Neural cell (in vitro differentiated cells): ENCODE measurements at regions not wholly inside any gene's neighbourhood (a gene's known extent, or its start where the extent isn't known, plus 50 kb on each side); places are given as distances from the start of the nearest gene placed in this dataset.

ENCODE experiments used
- H2AFZ ChIP-seq: fragments of 200-600, 300-800 bp; sonication (generic), shearing (Covaris generic); 2 replicates; pipeline ENCODE4 v1.6.0; 2014; ENCODE audit warnings: low read depth, mild to moderate bottlenecking, antibody characterized with exemption, low read length, moderate library complexity
- H3F3A ChIP-seq: fragments of 200-600 bp; shearing (Covaris generic); 2 replicates; pipeline ENCODE4 v1.6.1; 2016; ENCODE audit warnings: mild to moderate bottlenecking, moderate library complexity, mixed read lengths, antibody characterized with exemption, low read length; ENCODE audit not compliant: insufficient read depth, poor library complexity, severe bottlenecking
- H3K27ac ChIP-seq: fragments of 200-600, 300-800 bp; sonication (generic), shearing (Covaris generic); 2 replicates; pipeline ENCODE4 v1.5.1; 2014; ENCODE audit warnings: mild to moderate bottlenecking, low read length, moderate library complexity
- H3K27me3 ChIP-seq: fragments of 300-800, 200-600 bp; sonication (generic), shearing (Covaris generic); 2 replicates; pipeline ENCODE4 v1.6.0; 2014; ENCODE audit warnings: mild to moderate bottlenecking, low read depth, low read length, moderate library complexity; ENCODE audit not compliant: insufficient read depth
- H3K36me3 ChIP-seq: fragments of 300-800, 200-600 bp; sonication (generic), shearing (Covaris generic); 2 replicates; pipeline ENCODE4 v1.5.1; 2014; ENCODE audit warnings: mild to moderate bottlenecking, antibody characterized with exemption, low read length, moderate library complexity; ENCODE audit not compliant: insufficient read depth
- H3K4me2 ChIP-seq: fragments of 300-800, 200-600 bp; sonication (generic), shearing (Covaris generic); 2 replicates; pipeline ENCODE4 v1.6.0; 2014; ENCODE audit warnings: mild to moderate bottlenecking, low read length
- H3K4me3 ChIP-seq: fragments of 300-800, 200-600 bp; sonication (generic), shearing (Covaris generic); 2 replicates; pipeline ENCODE4 v1.5.1; 2014; ENCODE audit warnings: mild to moderate bottlenecking, low read length, moderate library complexity
- H3K79me2 ChIP-seq: fragments of 200-600 bp; shearing (Covaris generic); replicated peaks from 2 replicates; pipeline ENCODE4 v1.6.0; 2014; ENCODE audit warnings: mild to moderate bottlenecking, low read length, moderate library complexity; ENCODE audit not compliant: insufficient read depth
- H3K9ac ChIP-seq: fragments of 300-800, 200-600 bp; sonication (generic), shearing (Covaris generic); 2 replicates; pipeline ENCODE4 v1.6.1; 2016; ENCODE audit warnings: mild to moderate bottlenecking, low read length, mixed read lengths
- H3K9me2 ChIP-seq: fragments of 200-600 bp; shearing (Covaris generic); 2 replicates; pipeline ENCODE4 v1.6.1; 2016; ENCODE audit warnings: mild to moderate bottlenecking, low read length, mixed read lengths; ENCODE audit not compliant: insufficient read depth
- H3K9me3 ChIP-seq: fragments of 200-600, 300-800 bp; sonication (generic), shearing (Covaris generic); 2 replicates; pipeline ENCODE4 v1.6.1; 2016; ENCODE audit warnings: mild to moderate bottlenecking, mixed run types, low read length, moderate library complexity, mixed read lengths
- H4K20me1 ChIP-seq: fragments of 200-600 bp; shearing (Covaris generic); 2 replicates; pipeline ENCODE4 v1.6.1; 2016; ENCODE audit warnings: mild to moderate bottlenecking, mixed run types; ENCODE audit not compliant: insufficient read depth
- CTCF ChIP-seq: fragments of 450-650 bp; IDR thresholded peaks from 2 replicates; pipeline ENCODE4 v1.5.1; 2014; ENCODE audit warnings: antibody characterized with exemption, mild to moderate bottlenecking, moderate library complexity; ENCODE audit not compliant: poor library complexity, severe bottlenecking
- EP300 ChIP-seq: fragments of 450-650 bp; conservative IDR thresholded peaks from 2 replicates; pipeline ENCODE4 v1.6.1; 2014; ENCODE audit warnings: antibody characterized with exemption, mild to moderate bottlenecking, moderate library complexity; ENCODE audit not compliant: poor library complexity, severe bottlenecking
- EZH2 ChIP-seq: fragments of 200-600, 300-800 bp; shearing (Covaris generic), sonication (generic); IDR thresholded peaks from 2 replicates; pipeline ENCODE4 v1.6.1; 2014; ENCODE audit warnings: antibody characterized with exemption, low read length, borderline replicate concordance, mild to moderate bottlenecking; ENCODE audit not compliant: insufficient read depth, poor library complexity, severe bottlenecking
- MXI1 ChIP-seq: fragments of 450-650 bp; conservative IDR thresholded peaks from 2 replicates; pipeline ENCODE4 v1.6.1; 2014; ENCODE audit warnings: antibody characterized with exemption, mild to moderate bottlenecking; ENCODE audit not compliant: poor library complexity, severe bottlenecking
- POLR2AphosphoS5 ChIP-seq: IDR thresholded peaks from 2 replicates; pipeline ENCODE4 v1.6.1; 2012
- RAD21 ChIP-seq: fragments of 450-650 bp; conservative IDR thresholded peaks from 2 replicates; pipeline ENCODE4 v1.6.1; 2014; ENCODE audit warnings: antibody characterized with exemption, mild to moderate bottlenecking, moderate library complexity
- REST ChIP-seq: IDR thresholded peaks from 2 replicates; pipeline ENCODE4 v1.6.1; 2012; ENCODE audit warnings: borderline replicate concordance
- SMC3 ChIP-seq: fragments of 450-650 bp; conservative IDR thresholded peaks from 2 replicates; pipeline ENCODE4 v1.6.1; 2014; ENCODE audit warnings: antibody characterized with exemption, mild to moderate bottlenecking, moderate library complexity; ENCODE audit not compliant: poor library complexity
- TAF1 ChIP-seq: IDR thresholded peaks from 2 replicates; pipeline ENCODE4 v1.6.1; 2012; ENCODE audit warnings: low read depth

GRCh38 chr11:98545544-98546175 lies 475.1 kb upstream of the CNTN5 start:
- TF ChIP-seq EP300 (no peak), SMC3 (no peak), MXI1 (no peak), TAF1 (no peak), CTCF (no peak), POLR2AphosphoS5 (no peak), REST (no peak), RAD21 (no peak), EZH2 (no peak)
- Histone ChIP-seq H3K4me2 (no peak overlapping the region), H3K27ac (no peak overlapping the region), H4K20me1 (no peaks in the 10 kb centered on the region), H3K27me3 (no peaks in the 10 kb centered on the region), H3K9me3 (no peaks in the 10 kb centered on the region), H2AFZ (no peak overlapping the region), H3K9ac (no peak overlapping the region), H3K9me2 (no peaks in the 10 kb centered on the region), H3F3A (no peaks in the 10 kb centered on the region), H3K36me3 (no peaks in the 10 kb centered on the region), H3K4me3 (no peak overlapping the region), H3K79me2 (no peaks in the 10 kb centered on the region)

GRCh38 chr11:98549571-98549970 lies 471.2 kb upstream of the CNTN5 start:
- Histone ChIP-seq H3K27ac (no peak overlapping the region), H4K20me1 (no peaks in the 10 kb centered on the region), H3K79me2 (no peaks in the 10 kb centered on the region), H3K27me3 (no peaks in the 10 kb centered on the region), H3K4me3 (no peak overlapping the region), H3K36me3 (no peaks in the 10 kb centered on the region), H3K9me3 (no peaks in the 10 kb centered on the region), H3K9ac (no peak overlapping the region), H2AFZ (no peak overlapping the region), H3F3A (no peaks in the 10 kb centered on the region), H3K9me2 (no peaks in the 10 kb centered on the region), H3K4me2 (no peak overlapping the region)
- TF ChIP-seq EP300 (no peak), REST (no peak), EZH2 (no peak), POLR2AphosphoS5 (no peak), TAF1 (no peak), RAD21 (no peak), SMC3 (no peak)
